Body of pancreas (tissue), 4 donors: ENCODE measurements at regions not wholly inside any gene's neighbourhood (a gene's known extent, or its start where the extent isn't known, plus 50 kb on each side); places are given as distances from the start of the nearest gene placed in this dataset.
"Not testable (repeated sequence)": the region's sequence is repeated elsewhere in the genome, so short reads cannot be mapped to it uniquely, and the experiment has no call there.

Experiments
- ATAC-seq: fragments of 150-250 bp; one replicate; pipeline ENCODE4 v1.9.1; 2016
- DNase-seq, 4 donors: peaks; one replicate each; pipeline ENCODE4 v3.0.0-alpha.2; 2019
- H3K27ac ChIP-seq, 4 donors: fragments of 200-600 bp; sonication (generic); 1 replicate in 3 of 4; 2 replicates in 1 of 4; pipeline versions ENCODE4 v1.5.1 to v1.6.1; 2016 to 2019; ENCODE audit warnings: mild to moderate bottlenecking in 1 of 4, mixed read lengths in 1 of 4, moderate library complexity in 1 of 4
- H3K27me3 ChIP-seq, 2 donors: fragments of 200-600 bp; sonication (generic); one replicate each; pipeline ENCODE4 v1.6.0; 2016; ENCODE audit warnings: mild to moderate bottlenecking in 1 of 2
- H3K36me3 ChIP-seq, 2 donors: fragments of 200-600 bp; sonication (generic); replicated peaks in 1 of 2; 2 replicates each; pipeline ENCODE4 v1.5.1; 2016; ENCODE audit warnings: low read depth in 2 of 2; ENCODE audit not compliant: insufficient read depth in 1 of 2
- H3K4me1 ChIP-seq: fragments of 200-600 bp; sonication (generic); one replicate; pipeline ENCODE4 v1.6.0; 2016
- H3K4me3 ChIP-seq, 2 donors: fragments of 200-600 bp; sonication (generic); 1 replicate in 1 of 2; 2 replicates in 1 of 2; pipeline ENCODE4 v1.5.1; 2016 to 2019
- H3K9me3 ChIP-seq, 3 donors: fragments of 200-600 bp; sonication (generic); 1 replicate in 2 of 3; 2 replicates in 1 of 3; pipeline ENCODE4 v1.5.1; 2016
- POLR2A ChIP-seq, 3 donors: fragments of 450-650 bp; IDR thresholded peaks; one replicate each; pipeline ENCODE4 v1.6.1; 2016; ENCODE audit warnings: antibody characterized with exemption in 3 of 3, mild to moderate bottlenecking in 2 of 3
- WGBS, 2 donors: methylation state at CpG; one replicate each; pipeline ENCODE4 v1.1.5; 2017; 5-methylcytosine and 5-hydroxymethylcytosine counted together
- intact Hi-C: fragments of 100-400 bp; cut with DNase I; formaldehyde crosslinking; loops from one replicate; pipeline ENCODE4 v1.15.1; 2023
- TF ChIP-seq, protein P1 (sequence below), 7 experiments: fragments of 450-650 bp in 4 of 7; fragments of 200-600 bp in 3 of 7; sonication (generic) in 3 of 7; IDR thresholded peaks; one replicate each; pipeline ENCODE4 v1.5.1; 2016 to 2019; ENCODE audit warnings: antibody characterized with exemption in 7 of 7

GRCh38 chr6:2597991-2598390, 152.7 kb downstream of the MYLK4 start:
- Histone ChIP-seq H3K36me3 (no peaks in the 10 kb centered on the region), H3K27me3 (no peaks in the 10 kb centered on the region), H3K4me3 (no peak overlapping the region), H3K9me3 (no peaks in the 10 kb centered on the region), H3K4me1 (no peaks in the 10 kb centered on the region), H3K27ac (no peak overlapping the region)
- intact Hi-C loops: no loop called here
- TF ChIP-seq POLR2A (IDR thresholded peaks at IDR 0.05): no peak
- TF ChIP-seq, protein P1, sequence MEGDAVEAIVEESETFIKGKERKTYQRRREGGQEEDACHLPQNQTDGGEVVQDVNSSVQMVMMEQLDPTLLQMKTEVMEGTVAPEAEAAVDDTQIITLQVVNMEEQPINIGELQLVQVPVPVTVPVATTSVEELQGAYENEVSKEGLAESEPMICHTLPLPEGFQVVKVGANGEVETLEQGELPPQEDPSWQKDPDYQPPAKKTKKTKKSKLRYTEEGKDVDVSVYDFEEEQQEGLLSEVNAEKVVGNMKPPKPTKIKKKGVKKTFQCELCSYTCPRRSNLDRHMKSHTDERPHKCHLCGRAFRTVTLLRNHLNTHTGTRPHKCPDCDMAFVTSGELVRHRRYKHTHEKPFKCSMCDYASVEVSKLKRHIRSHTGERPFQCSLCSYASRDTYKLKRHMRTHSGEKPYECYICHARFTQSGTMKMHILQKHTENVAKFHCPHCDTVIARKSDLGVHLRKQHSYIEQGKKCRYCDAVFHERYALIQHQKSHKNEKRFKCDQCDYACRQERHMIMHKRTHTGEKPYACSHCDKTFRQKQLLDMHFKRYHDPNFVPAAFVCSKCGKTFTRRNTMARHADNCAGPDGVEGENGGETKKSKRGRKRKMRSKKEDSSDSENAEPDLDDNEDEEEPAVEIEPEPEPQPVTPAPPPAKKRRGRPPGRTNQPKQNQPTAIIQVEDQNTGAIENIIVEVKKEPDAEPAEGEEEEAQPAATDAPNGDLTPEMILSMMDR (IDR thresholded peaks at IDR 0.05): no peak
- DNase-seq (no peak), ATAC-seq (no peak)
- WGBS, 2 donors: 55 to 71% methylated on average over 4 of the region's 4 CpGs

DNA sequence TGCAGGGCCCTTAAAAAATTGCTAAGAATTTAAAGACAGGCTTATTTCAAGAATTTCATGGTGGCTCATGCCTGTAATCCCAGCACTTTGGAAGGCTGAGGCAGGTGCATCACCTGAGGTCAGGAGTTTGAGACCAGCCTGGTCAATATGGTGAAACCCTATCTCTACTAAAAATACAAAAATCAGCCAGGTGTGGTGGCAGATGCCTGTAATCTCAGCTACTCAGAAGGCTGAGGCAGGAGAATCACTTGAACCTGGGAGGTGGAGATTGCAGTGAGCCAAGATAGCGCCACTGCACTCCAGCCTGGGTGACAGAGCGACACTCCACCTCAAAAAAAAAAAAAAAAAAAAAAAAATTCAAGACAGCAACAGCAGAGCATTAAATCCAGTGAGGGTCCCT, 153.3 kb downstream of the MYLK4 start:
- H3K36me3 ChIP-seq, H3K4me1 ChIP-seq, H3K4me3 ChIP-seq, ATAC-seq, DNase-seq, H3K9me3 ChIP-seq, H3K27ac ChIP-seq, intact Hi-C loops, H3K27me3 ChIP-seq: not testable (repeated sequence)
- 93 to 100% methylated on average over 2 of the region's 2 CpGs for WGBS, 2 donors

- Histone ChIP-seq H3K27ac (no peak overlapping the region), H3K9me3 (no peaks in the 10 kb centered on the region), H3K36me3 (no peaks in the 10 kb centered on the region), H3K27me3 (no peaks in the 10 kb centered on the region), H3K4me3 (no peak overlapping the region), H3K4me1 (no peaks in the 10 kb centered on the region)
- 33% methylated on average over 1 of the region's 1 CpG; no CpG with 5 or more reads in 1 of the 2 donors for WGBS, 2 donors
- DNase-seq (no peak), ATAC-seq (no peak)
- intact Hi-C loops: no loop called here
- TF ChIP-seq, protein P1 (IDR thresholded peaks at IDR 0.05): no peak
Measured at GRCh38 chr6:2596222-2596621, 154.5 kb downstream of the MYLK4 start.

DNA sequence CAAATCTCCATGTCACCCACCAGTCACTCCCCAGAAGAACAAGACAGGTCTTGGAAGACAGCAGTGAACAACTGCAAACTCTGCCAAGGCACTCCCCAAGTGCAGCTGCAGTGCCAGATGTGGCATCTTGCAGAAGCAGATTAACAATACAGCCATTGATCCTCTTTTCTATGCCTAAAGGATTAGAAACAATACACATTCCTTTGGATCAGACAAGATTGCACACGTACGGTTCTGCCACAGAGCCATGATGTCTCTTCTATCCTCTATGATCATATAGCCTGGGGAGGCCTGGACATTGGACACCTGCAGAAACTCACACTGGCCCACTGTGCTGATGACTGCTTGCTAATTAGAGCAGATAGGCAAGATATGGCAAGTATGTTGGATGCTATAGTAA, 155.9 kb downstream of the MYLK4 start:
- no peak for DNase-seq
- H3K4me1 ChIP-seq: no peaks in the 10 kb centered on the region
- no peaks in the 10 kb centered on the region for H3K9me3 ChIP-seq
- intact Hi-C loops: no loop called here
- no peaks in the 10 kb centered on the region for H3K36me3 ChIP-seq
- no peaks in the 10 kb centered on the region for H3K27me3 ChIP-seq
- WGBS, 2 donors: 74 to 75% methylated on average over 2 of the region's 2 CpGs
- no peak for ATAC-seq
- no peak overlapping the region for H3K4me3 ChIP-seq
- TF ChIP-seq, protein P1 (IDR thresholded peaks at IDR 0.05): no peak
- TF ChIP-seq POLR2A (IDR thresholded peaks at IDR 0.05): no peak
- H3K27ac ChIP-seq: no peak overlapping the region

DNA sequence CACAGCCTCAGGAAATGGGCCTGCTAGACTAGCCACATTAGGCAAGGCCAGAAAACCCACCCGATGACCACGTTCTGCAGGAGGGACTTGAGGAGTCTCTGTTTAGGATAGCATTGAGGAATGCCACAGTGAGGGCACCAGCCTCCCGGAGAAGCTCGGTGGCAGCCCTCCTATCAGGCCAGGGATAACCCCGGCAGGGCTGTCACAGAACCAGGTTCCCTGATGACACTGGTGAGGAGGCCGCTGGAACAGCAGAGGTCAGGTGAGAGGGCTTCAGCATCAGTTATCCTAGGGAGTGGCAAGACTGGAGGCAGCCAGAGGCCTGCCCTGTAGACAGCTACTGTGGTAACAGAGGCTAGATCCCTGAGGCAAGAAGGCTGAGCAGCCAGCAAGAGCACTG, 157.6 kb downstream of the MYLK4 start:
- intact Hi-C loops: no loop called here
- Histone ChIP-seq H3K4me3 (no peak overlapping the region), H3K27me3 (no peaks in the 10 kb centered on the region), H3K9me3 (no peaks in the 10 kb centered on the region), H3K4me1 (no peaks in the 10 kb centered on the region), H3K36me3 (no peaks in the 10 kb centered on the region), H3K27ac (no peak overlapping the region)
- DNase-seq (no peak), ATAC-seq (no peak)
- WGBS, 2 donors: 89 to 96% methylated on average over 6 of the region's 6 CpGs
- TF ChIP-seq POLR2A (IDR thresholded peaks at IDR 0.05): no peak
- TF ChIP-seq, protein P1 (IDR thresholded peaks at IDR 0.05): no peak
